Heart right ventricle (tissue), 16 donors: ENCODE measurements at regions not wholly inside any gene's neighbourhood (a gene's known extent, or its start where the extent isn't known, plus 50 kb on each side); places are given as distances from the start of the nearest gene placed in this dataset.

ENCODE experiments used
- ATAC-seq, 8 donors: fragments of 200-7000 bp; cut with Tn5 transposase; one replicate each; pipeline ENCODE4 v1.9.1; 2020; ENCODE audit warnings: mild to moderate bottlenecking in 8 of 8, moderate library complexity in 8 of 8, moderate number of reproducible peaks in 1 of 8
- DNase-seq, 2 donors: peaks; one replicate each; pipeline ENCODE4 v3.0.0-alpha.2; 2020
- H3K27ac ChIP-seq, 10 donors: fragments of 200-600 bp; sonication (generic) in 2 of 10; one replicate each; pipeline versions ENCODE4 v1.5.0 to v1.8.0; 2020 to 2022; ENCODE audit warnings: mild to moderate bottlenecking in 3 of 10
- H3K27me3 ChIP-seq, 7 donors: fragments of 200-600 bp; one replicate each; pipeline ENCODE4 v1.8.0; 2021 to 2022; ENCODE audit warnings: mild to moderate bottlenecking in 2 of 7
- H3K36me3 ChIP-seq, 9 donors: fragments of 200-600 bp; sonication (generic) in 1 of 9; one replicate each; pipeline versions ENCODE4 v1.5.0 to v1.8.0; 2020 to 2022; ENCODE audit warnings: mild to moderate bottlenecking in 2 of 9
- H3K4me1 ChIP-seq, 9 donors: fragments of 200-600 bp; sonication (generic) in 1 of 9; one replicate each; pipeline versions ENCODE4 v1.5.0 to v1.8.0; 2020 to 2022; ENCODE audit warnings: mild to moderate bottlenecking in 4 of 9
- H3K4me3 ChIP-seq, 10 donors: fragments of 200-600 bp; sonication (generic) in 2 of 10; one replicate each; pipeline versions ENCODE4 v1.5.0 to v1.8.0; 2020 to 2022; ENCODE audit warnings: mild to moderate bottlenecking in 7 of 10, moderate library complexity in 2 of 10
- H3K9me3 ChIP-seq, 11 donors: fragments of 200-600 bp in 10 of 11; sonication (generic) in 2 of 11; one replicate each; pipeline versions ENCODE4 v1.5.0 to v1.8.0; 2013 to 2022; ENCODE audit warnings: mild to moderate bottlenecking in 2 of 11, control low read depth in 1 of 11, moderate library complexity in 1 of 11
- CTCF ChIP-seq, 9 donors: fragments of 200-600 bp; sonication (generic) in 2 of 9; IDR thresholded peaks; one replicate each; pipeline versions ENCODE4 v1.5.0 to v1.8.0; 2021 to 2022; ENCODE audit warnings: antibody characterized with exemption in 9 of 9, mild to moderate bottlenecking in 5 of 9, moderate library complexity in 1 of 9
- WGBS, 2 donors: extraction: QIAGEN DNeasy Blood & Tissue Kit; methylation state at CpG; one replicate each; pipeline ENCODE4 v1.1.7; 2013; ENCODE audit warnings: inconsistent platforms in 1 of 2; 5-methylcytosine and 5-hydroxymethylcytosine counted together
- intact Hi-C, 10 donors: fragments of 100-400 bp; cut with DNase I; formaldehyde crosslinking; loops; one replicate each; pipeline versions ENCODE4 v1.11.1 to v1.14.2; 2022
- donor health status: Arrhythmogenic right ventricular cardiomyopathy.
- donor health status: ischemic (EF 13 %, LVEDD 7.1; RV severe dilation, severe dysfunction).
- donor health status: healthy with polysubstance abuse.
- donor health status: DM: no; HTN: yes; CAD: no.
- donor health status: DM: no; HTN: no; CAD: no.
- donor health status: ischemic (EF 25% LVEDD 6.9; RV normal size, moderate dysfunction).
- donor health status: ischemic (EF 25% LVEDD 5.7; RV mildly dilated, moderate dysfunction).
- donor health status: healthy.
- donor health status: DM: yes; HTN: yes; CAD: no.
- donor health status: Ischemic cardiomyopathy.
- donor health status: ischemic (EF 35%, LVEDD 5.7; RV mildly dilated, moderate dysfunction).
- donor health status: nonischemic (EF 11% LVEDD 7.7; RV severe dilation, severe dysfunction).
- donor health status: DM: yes; HTN: yes; CAD: no.
- donor health status: PGD.
- donor health status: ischemic (EF 29% LVEDD 5.4; RV normal size, mild dysfunction).
- donor health status: nonischemic (EF 23%, LVEDD 6.1; RV moderate dilation, normal function).

- intact Hi-C loops: no loop called here
- H3K4me3 ChIP-seq: no peak overlapping the region
- no peak for DNase-seq
- TF ChIP-seq CTCF (IDR thresholded peaks at IDR 0.05): no peak
- no peaks in the 10 kb centered on the region for H3K9me3 ChIP-seq
- no peaks in the 10 kb centered on the region for H3K4me1 ChIP-seq
- H3K27ac ChIP-seq: no peak overlapping the region
- H3K36me3 ChIP-seq: no peaks in the 10 kb centered on the region
- WGBS, 2 donors: 77 to 79% methylated on average over 5 of the region's 5 CpGs
- no peak for ATAC-seq
- peaks cover 0 to 17% (median 10%) of the 10 kb centered on the region in 7 donors for H3K27me3 ChIP-seq
Measured at GRCh38 chr5:135694906-135695305, 116.1 kb upstream of the CXCL14 start.

GRCh38 chr5:135694012-135694411 lies 115.2 kb upstream of the CXCL14 start:
- Histone ChIP-seq H3K36me3 (no peaks in the 10 kb centered on the region), H3K27me3 (peaks cover 0 to 26% (median 19%) of the 10 kb centered on the region in 7 donors), H3K4me1 (no peaks in the 10 kb centered on the region), H3K9me3 (no peaks in the 10 kb centered on the region), H3K27ac (no peak overlapping the region), H3K4me3 (no peak overlapping the region)
- TF ChIP-seq CTCF (IDR thresholded peaks at IDR 0.05): no peak
- intact Hi-C loops: no loop called here
- ATAC-seq (no peak), DNase-seq (no peak)
- 70 to 74% methylated on average over 9 of the region's 9 CpGs for WGBS, 2 donors

GRCh38 chr5:135693371-135693955 lies 114.7 kb upstream of the CXCL14 start:
- H3K4me3 ChIP-seq: no peak overlapping the region
- DNase-seq (no peak), ATAC-seq (no peak)
- no peaks in the 10 kb centered on the region for H3K4me1 ChIP-seq
- H3K27ac ChIP-seq: no peak overlapping the region
- TF ChIP-seq CTCF (IDR thresholded peaks at IDR 0.05): no peak
- H3K27me3 ChIP-seq: peaks cover 0 to 29% (median 22%) of the 10 kb centered on the region in 7 donors
- WGBS, 2 donors: 94 to 96% methylated on average over 8 of the region's 8 CpGs
- H3K36me3 ChIP-seq: no peaks in the 10 kb centered on the region
- H3K9me3 ChIP-seq: no peaks in the 10 kb centered on the region
- intact Hi-C loops: no loop called here

- Histone ChIP-seq H3K36me3 (no peaks in the 10 kb centered on the region), H3K4me3 (no peak overlapping the region), H3K9me3 (no peaks in the 10 kb centered on the region), H3K4me1 (no peaks in the 10 kb centered on the region), H3K27ac (no peak overlapping the region), H3K27me3 (peaks cover 0 to 36% (median 22%) of the 10 kb centered on the region in 7 donors)
- ATAC-seq: no peak
- DNase-seq: no peak
- intact Hi-C loops: no loop called here
- 63 to 70% methylated on average over 6 of the region's 6 CpGs for WGBS, 2 donors
- no peak for TF ChIP-seq CTCF (IDR thresholded peaks at IDR 0.05)
Measured at GRCh38 chr5:135691044-135691443, 112.3 kb upstream of the CXCL14 start.
